H9 (cell line): ENCODE measurements at regions not wholly inside any gene's neighbourhood (a gene's known extent, or its start where the extent isn't known, plus 50 kb on each side); places are given as distances from the start of the nearest gene placed in this dataset.

Source experiments
- DNase-seq: peaks from one replicate; pipeline ENCODE4 v3.0.0-alpha.2; 2017
- H2AFZ ChIP-seq: one replicate; pipeline ENCODE4 v1.6.1; 2013; ENCODE audit warnings: mild to moderate bottlenecking, low read length, control low read depth, moderate library complexity
- H2AK5ac ChIP-seq: 2 replicates; pipeline ENCODE4 v1.6.1; 2013; ENCODE audit warnings: low read length, control low read depth, mixed read lengths; ENCODE audit not compliant: insufficient read length
- H2BK120ac ChIP-seq: one replicate; pipeline ENCODE4 v1.6.1; 2013; ENCODE audit warnings: low read depth, mild to moderate bottlenecking, low read length, control low read depth, inconsistent platforms; ENCODE audit not compliant: poor library complexity, severe bottlenecking
- H2BK12ac ChIP-seq: 2 replicates; pipeline ENCODE4 v1.6.1; 2013; ENCODE audit warnings: low read length, control low read depth, mixed read lengths, low read depth; ENCODE audit not compliant: insufficient read length
- H2BK15ac ChIP-seq: 2 replicates; pipeline ENCODE4 v1.6.1; 2013; ENCODE audit warnings: low read depth, low read length, control low read depth
- H2BK20ac ChIP-seq: one replicate; pipeline ENCODE4 v1.6.1; 2013; ENCODE audit warnings: low read depth, mild to moderate bottlenecking, low read length, control low read depth, inconsistent platforms; ENCODE audit not compliant: poor library complexity, severe bottlenecking
- H2BK5ac ChIP-seq: 2 replicates; pipeline ENCODE4 v1.6.1; 2013; ENCODE audit warnings: low read length, control low read depth, mixed read lengths; ENCODE audit not compliant: insufficient read length
- H3K14ac ChIP-seq: 2 replicates; pipeline ENCODE4 v1.6.1; 2013; ENCODE audit warnings: low read length, control low read depth; ENCODE audit not compliant: insufficient read depth
- H3K18ac ChIP-seq: 2 replicates; pipeline ENCODE4 v1.6.1; 2013; ENCODE audit warnings: low read depth, mild to moderate bottlenecking, mixed read lengths, low read length, control low read depth; ENCODE audit not compliant: insufficient read length
- H3K23ac ChIP-seq: 2 replicates; pipeline ENCODE4 v1.6.1; 2013; ENCODE audit warnings: low read length, control low read depth, mixed read lengths, low read depth; ENCODE audit not compliant: insufficient read length
- H3K23me2 ChIP-seq: 2 replicates; pipeline ENCODE4 v1.6.1; 2013; ENCODE audit warnings: low read depth, mild to moderate bottlenecking, mixed read lengths, low read length, control low read depth; ENCODE audit not compliant: insufficient read length, poor library complexity, severe bottlenecking
- H3K27ac ChIP-seq: 2 replicates; pipeline ENCODE4 v1.5.1; 2013; ENCODE audit warnings: low read length, control low read depth, mixed read lengths, low read depth; ENCODE audit not compliant: insufficient read length
- H3K27me3 ChIP-seq: 2 replicates; pipeline ENCODE4 v1.6.1; 2013; ENCODE audit warnings: low read length, control low read depth, inconsistent platforms; ENCODE audit not compliant: insufficient read depth
- H3K4ac ChIP-seq: 2 replicates; pipeline ENCODE4 v1.6.1; 2013; ENCODE audit warnings: low read depth, mild to moderate bottlenecking, control low read depth, inconsistent platforms, low read length, moderate library complexity
- H3K4me1 ChIP-seq: 2 replicates; pipeline ENCODE4 v1.6.1; 2013; ENCODE audit warnings: low read length, control low read depth, inconsistent platforms; ENCODE audit not compliant: insufficient read depth
- H3K4me2 ChIP-seq: 2 replicates; pipeline ENCODE4 v1.6.1; 2013; ENCODE audit warnings: low read length, control low read depth, mixed read lengths; ENCODE audit not compliant: insufficient read length, insufficient read depth
- H3K56ac ChIP-seq: 2 replicates; pipeline ENCODE4 v1.6.1; 2013; ENCODE audit warnings: low read depth, mild to moderate bottlenecking, mixed read lengths, low read length, control low read depth; ENCODE audit not compliant: insufficient read length
- H3K79me1 ChIP-seq: 2 replicates; pipeline ENCODE4 v1.6.1; 2013; ENCODE audit warnings: low read depth, mild to moderate bottlenecking, moderate library complexity, low read length, control low read depth, inconsistent platforms; ENCODE audit not compliant: insufficient read depth, poor library complexity, severe bottlenecking
- H3K79me2 ChIP-seq: 2 replicates; pipeline ENCODE4 v1.6.1; 2013; ENCODE audit warnings: low read length, control low read depth, inconsistent platforms; ENCODE audit not compliant: insufficient read depth
- H3K9ac ChIP-seq: 2 replicates; pipeline ENCODE4 v1.6.1; 2013; ENCODE audit warnings: low read length, control low read depth, mixed read lengths; ENCODE audit not compliant: insufficient read length; ENCODE audit errors: extremely low read depth
- H3K9me3 ChIP-seq: one replicate; pipeline ENCODE4 v1.6.1; 2013; ENCODE audit warnings: low read depth, low read length, inconsistent platforms; ENCODE audit not compliant: control insufficient read depth
- H3T11ph ChIP-seq: one replicate; pipeline ENCODE4 v1.6.1; 2013; ENCODE audit warnings: mild to moderate bottlenecking, low read length, control low read depth, inconsistent platforms
- H4K20me1 ChIP-seq: one replicate; pipeline ENCODE4 v1.6.1; 2013; ENCODE audit not compliant: control insufficient read depth, insufficient read length, insufficient read depth
- H4K5ac ChIP-seq: 2 replicates; pipeline ENCODE4 v1.6.1; 2013; ENCODE audit warnings: low read depth, mild to moderate bottlenecking, mixed read lengths, low read length, control low read depth; ENCODE audit not compliant: insufficient read length
- H4K8ac ChIP-seq: replicated peaks from 2 replicates; pipeline ENCODE4 v1.6.1; 2013; ENCODE audit warnings: low read length, control low read depth, mixed read lengths, low read depth; ENCODE audit not compliant: insufficient read length
- H4K91ac ChIP-seq: 2 replicates; pipeline ENCODE4 v1.6.1; 2013; ENCODE audit warnings: low read depth, mild to moderate bottlenecking, moderate library complexity, mixed read lengths, low read length, control low read depth; ENCODE audit not compliant: insufficient read length
- H3K27ac Mint-ChIP-seq, 3 experiments: 2 replicates in 2 of 3; 3 replicates in 1 of 3; pipeline ENCODE4 v1.8.0; 2020 to 2021; ENCODE audit warnings: mixed read lengths in 3 of 3, mild to moderate bottlenecking in 1 of 3, moderate library complexity in 1 of 3
- H3K27me3 Mint-ChIP-seq: 2 replicates; pipeline ENCODE4 v1.8.0; 2021; ENCODE audit warnings: low read depth, mild to moderate bottlenecking, moderate library complexity, mixed read lengths
- H3K36me3 Mint-ChIP-seq, 3 experiments: 2 replicates in 2 of 3; 3 replicates in 1 of 3; pipeline ENCODE4 v1.8.0; 2020 to 2021; ENCODE audit warnings: low read depth in 3 of 3, mixed read lengths in 3 of 3; ENCODE audit not compliant: insufficient read depth in 1 of 3
- H3K4me1 Mint-ChIP-seq, 2 experiments: 2 replicates each; pipeline ENCODE4 v1.8.0; 2020; ENCODE audit warnings: mixed read lengths in 2 of 2
- H3K4me3 Mint-ChIP-seq, 2 experiments: 2 replicates in 1 of 2; 3 replicates in 1 of 2; pipeline ENCODE4 v1.8.0; 2020 to 2021; ENCODE audit warnings: mild to moderate bottlenecking in 2 of 2, mixed read lengths in 2 of 2, moderate library complexity in 1 of 2
- H3K9me3 Mint-ChIP-seq, 2 experiments: 2 replicates in 1 of 2; 3 replicates in 1 of 2; pipeline ENCODE4 v1.8.0; 2020; ENCODE audit warnings: mild to moderate bottlenecking in 2 of 2, mixed read lengths in 2 of 2, moderate library complexity in 1 of 2
- CTCF ChIP-seq: fragments of 200-600 bp; sonication (generic); conservative IDR thresholded peaks from 3 replicates; pipeline ENCODE4 v1.8.0; 2021; ENCODE audit warnings: antibody characterized with exemption, mild to moderate bottlenecking
- WGBS: extraction: QIAGEN DNeasy Blood & Tissue Kit; methylation state at CpG from one replicate; pipeline ENCODE4 v1.1.7; 2013; ENCODE audit warnings: missing lambda C conversion rate, low lambda C conversion rate, mixed read lengths; ENCODE audit not compliant: insufficient read length; ENCODE audit errors: extremely low coverage; 5-methylcytosine and 5-hydroxymethylcytosine counted together

- no peak overlapping the region for H3K4me2 ChIP-seq
- no peak overlapping the region for H4K5ac ChIP-seq
- no peak overlapping the region for H2AK5ac ChIP-seq
- no peak overlapping the region for H2BK12ac ChIP-seq
- DNase-seq: no peak
- TF ChIP-seq CTCF: no peak
- H4K91ac ChIP-seq: no peak overlapping the region
- no peak overlapping the region for H3K56ac ChIP-seq
- no peaks in the 10 kb centered on the region for H3K23me2 ChIP-seq
- no peak overlapping the region for H3K27ac Mint-ChIP-seq
- H3K9me3 Mint-ChIP-seq: peaks cover 8 to 16% of the 10 kb centered on the region in 2 experiments
- no peak overlapping the region for H2BK20ac ChIP-seq
- H3K79me1 ChIP-seq: no peaks in the 10 kb centered on the region
- peaks cover 6 to 7% of the 10 kb centered on the region in 2 experiments for H3K4me1 Mint-ChIP-seq
- no peaks in the 10 kb centered on the region for H3K4me1 ChIP-seq
- no peak overlapping the region for H3K18ac ChIP-seq
- H2BK15ac ChIP-seq: no peak overlapping the region
- H3K23ac ChIP-seq: no peak overlapping the region
- H3K14ac ChIP-seq: no peak overlapping the region
- WGBS: no CpG with 5 or more reads among the region's 3 CpGs
- no peak overlapping the region for H4K8ac ChIP-seq
- no peaks in the 10 kb centered on the region; the same call in 1 of the 2 replicates for H3K27me3 Mint-ChIP-seq
- no peak overlapping the region for H3K9ac ChIP-seq
- no peaks in the 10 kb centered on the region; the same call in 1 of the 2 replicates for H3K27me3 ChIP-seq
- no peak overlapping the region for H3K4ac ChIP-seq
- H2BK120ac ChIP-seq: no peak overlapping the region
- no peak overlapping the region for H2BK5ac ChIP-seq
- no peak overlapping the region for H2AFZ ChIP-seq
- no peaks in the 10 kb centered on the region for H3K9me3 ChIP-seq
- peaks cover 5 to 18% (median 7%) of the 10 kb centered on the region in 3 experiments for H3K36me3 Mint-ChIP-seq
- no peak overlapping the region for H3T11ph ChIP-seq
- H3K4me3 Mint-ChIP-seq: no peak overlapping the region
- no peak overlapping the region for H3K27ac ChIP-seq
- H4K20me1 ChIP-seq: no peaks in the 10 kb centered on the region
- H3K79me2 ChIP-seq: no peaks in the 10 kb centered on the region
These were observed 602.0 kb upstream of the COBL start for GRCh38 chr7:51918581-51918980.
